Endodermal cell (in vitro differentiated cells): ENCODE measurements at regions not wholly inside any gene's neighbourhood (a gene's known extent, or its start where the extent isn't known, plus 50 kb on each side); places are given as distances from the start of the nearest gene placed in this dataset.

Source experiments
- DNase-seq: peaks from one replicate; pipeline ENCODE4 v3.0.0-alpha.2; 2017
- H3K27ac ChIP-seq: 2 replicates; pipeline ENCODE4 v1.5.1; 2013; ENCODE audit warnings: mild to moderate bottlenecking, low read depth, low read length, moderate library complexity
- H3K27me3 ChIP-seq: 2 replicates; pipeline ENCODE4 v1.6.1; 2013; ENCODE audit warnings: mild to moderate bottlenecking, low read length, moderate library complexity; ENCODE audit not compliant: insufficient read depth, control insufficient read depth, poor library complexity, severe bottlenecking
- H3K36me3 ChIP-seq: 2 replicates; pipeline ENCODE4 v1.7.0; 2013; ENCODE audit warnings: mild to moderate bottlenecking, low read length, moderate library complexity; ENCODE audit not compliant: control insufficient read depth, insufficient read depth
- H3K4me1 ChIP-seq: one replicate; pipeline ENCODE4 v1.7.0; 2013; ENCODE audit warnings: low read length; ENCODE audit not compliant: control insufficient read depth, insufficient read depth
- H3K4me3 ChIP-seq: 2 replicates; pipeline ENCODE4 v1.5.1; 2013; ENCODE audit warnings: mild to moderate bottlenecking, low read length, moderate library complexity
- H3K9ac ChIP-seq: 2 replicates; pipeline ENCODE4 v1.6.1; 2013; ENCODE audit warnings: mild to moderate bottlenecking, low read length, moderate library complexity; ENCODE audit not compliant: poor library complexity, severe bottlenecking; ENCODE audit errors: extremely low read depth
- H3K9me3 ChIP-seq: 2 replicates; pipeline ENCODE4 v1.6.1; 2013; ENCODE audit warnings: mild to moderate bottlenecking, low read length, moderate library complexity; ENCODE audit not compliant: control insufficient read depth
- H3K27ac Mint-ChIP-seq: 2 replicates; pipeline ENCODE4 v1.8.0; 2020; ENCODE audit warnings: mixed read lengths
- H3K27me3 Mint-ChIP-seq: 2 replicates; pipeline ENCODE4 v1.8.0; 2021; ENCODE audit warnings: mild to moderate bottlenecking, mixed read lengths; ENCODE audit not compliant: insufficient read depth
- H3K36me3 Mint-ChIP-seq: 2 replicates; pipeline ENCODE4 v1.8.0; 2020; ENCODE audit warnings: low read depth, mixed read lengths
- H3K4me1 Mint-ChIP-seq: 2 replicates; pipeline ENCODE4 v1.8.0; 2020; ENCODE audit warnings: mixed read lengths
- H3K4me3 Mint-ChIP-seq: 2 replicates; pipeline ENCODE4 v1.8.0; 2020; ENCODE audit warnings: mild to moderate bottlenecking, moderate library complexity, mixed read lengths
- H3K9me3 Mint-ChIP-seq: 2 replicates; pipeline ENCODE4 v1.8.0; 2020; ENCODE audit warnings: mild to moderate bottlenecking, mixed read lengths
- CTCF ChIP-seq: fragments of 200-600 bp; sonication (generic); conservative IDR thresholded peaks from 2 replicates; pipeline ENCODE4 v1.5.0; 2021; ENCODE audit warnings: antibody characterized with exemption, mild to moderate bottlenecking
- WGBS, 2 experiments: methylation state at CpG; one replicate each; pipeline versions ENCODE4 v1.1.5 to v1.1.7; 2013; ENCODE audit warnings: missing lambda C conversion rate in 2 of 2, mixed read lengths in 1 of 2; ENCODE audit not compliant: insufficient coverage in 1 of 2, insufficient read length in 1 of 2; 5-methylcytosine and 5-hydroxymethylcytosine counted together

GRCh38 chr11:31987118-31988005 lies 103.5 kb upstream of the RCN1 start:
- H3K27ac Mint-ChIP-seq: no peak overlapping the region
- H3K27me3 ChIP-seq: peaks cover 49% of the 10 kb centered on the region
- H3K27ac ChIP-seq: no peak overlapping the region
- no peaks in the 10 kb centered on the region for H3K4me1 ChIP-seq
- H3K9me3 ChIP-seq: no peaks in the 10 kb centered on the region
- peak; percentile 29 for TF ChIP-seq CTCF
- H3K4me3 Mint-ChIP-seq: peak overlapping the region; percentile 40
- H3K36me3 ChIP-seq: no peaks in the 10 kb centered on the region
- peak overlapping the region; percentile 77 for H3K4me3 ChIP-seq
- WGBS, 2 experiments: 15 to 21% methylated on average over 38 to 64 of the region's 64 CpGs
- H3K36me3 Mint-ChIP-seq: no peaks in the 10 kb centered on the region
- peak; percentile 82 for DNase-seq
- H3K4me1 Mint-ChIP-seq: no peaks in the 10 kb centered on the region
- H3K27me3 Mint-ChIP-seq: peaks cover 73% of the 10 kb centered on the region
- H3K9me3 Mint-ChIP-seq: no peaks in the 10 kb centered on the region
- H3K9ac ChIP-seq: no peak overlapping the region

GRCh38 chr11:31986201-31986889 lies 104.5 kb upstream of the RCN1 start:
- H3K9me3 Mint-ChIP-seq: no peaks in the 10 kb centered on the region
- no peak for DNase-seq
- Histone ChIP-seq H3K4me1 (no peaks in the 10 kb centered on the region), H3K27me3 (peaks cover 49% of the 10 kb centered on the region), H3K4me3 (no peak overlapping the region), H3K9ac (no peak overlapping the region), H3K36me3 (no peaks in the 10 kb centered on the region), H3K9me3 (no peaks in the 10 kb centered on the region), H3K27ac (no peak overlapping the region)
- no peak for TF ChIP-seq CTCF
- H3K4me3 Mint-ChIP-seq: peak overlapping the region; percentile 40
- no peak overlapping the region for H3K27ac Mint-ChIP-seq
- H3K36me3 Mint-ChIP-seq: no peaks in the 10 kb centered on the region
- H3K27me3 Mint-ChIP-seq: peaks cover 74% of the 10 kb centered on the region
- 91 to 93% methylated on average over 6 to 10 of the region's 10 CpGs for WGBS, 2 experiments
- H3K4me1 Mint-ChIP-seq: no peaks in the 10 kb centered on the region

GRCh38 chr11:31981457-31981856 lies 109.4 kb upstream of the RCN1 start:
- no peak overlapping the region for H3K27ac Mint-ChIP-seq
- DNase-seq: no peak
- H3K36me3 ChIP-seq: no peaks in the 10 kb centered on the region
- H3K4me1 Mint-ChIP-seq: peaks cover 3% of the 10 kb centered on the region
- H3K9me3 ChIP-seq: no peaks in the 10 kb centered on the region
- no peak overlapping the region for H3K27ac ChIP-seq
- H3K4me3 Mint-ChIP-seq: no peak overlapping the region
- no peaks in the 10 kb centered on the region for H3K36me3 Mint-ChIP-seq
- no peaks in the 10 kb centered on the region for H3K4me1 ChIP-seq
- H3K27me3 ChIP-seq: peaks cover 10% of the 10 kb centered on the region
- no peak overlapping the region for H3K9ac ChIP-seq
- 83% methylated on average over 1 of the region's 1 CpG; no CpG with 5 or more reads in 1 of the 2 experiments for WGBS, 2 experiments
- TF ChIP-seq CTCF: no peak
- peaks cover 50% of the 10 kb centered on the region for H3K27me3 Mint-ChIP-seq
- no peak overlapping the region for H3K4me3 ChIP-seq
- no peaks in the 10 kb centered on the region for H3K9me3 Mint-ChIP-seq
